Colonic mucosa (tissue), 4 donors: ENCODE measurements at regions not wholly inside any gene's neighbourhood (a gene's known extent, or its start where the extent isn't known, plus 50 kb on each side); places are given as distances from the start of the nearest gene placed in this dataset.

Experiments
- DNase-seq: peaks from one replicate; pipeline ENCODE4 v3.0.0-alpha.2; 2020
- H3K27ac ChIP-seq: fragments of 200-600 bp; one replicate; pipeline ENCODE4 v1.8.0; 2021
- H3K27me3 ChIP-seq: fragments of 200-600 bp; one replicate; pipeline ENCODE4 v1.8.0; 2021
- H3K36me3 ChIP-seq: fragments of 200-600 bp; one replicate; pipeline ENCODE4 v1.8.0; 2021
- H3K4me1 ChIP-seq: fragments of 200-600 bp; one replicate; pipeline ENCODE4 v1.8.0; 2021; ENCODE audit warnings: mild to moderate bottlenecking
- H3K4me3 ChIP-seq: fragments of 200-600 bp; one replicate; pipeline ENCODE4 v1.8.0; 2021
- H3K9ac ChIP-seq, 2 donors: one replicate each; pipeline ENCODE4 v1.7.0; 2013; ENCODE audit warnings: control low read depth in 2 of 2, low read depth in 2 of 2, low read length in 2 of 2
- H3K9me3 ChIP-seq: fragments of 200-600 bp; one replicate; pipeline ENCODE4 v1.8.0; 2021
- intact Hi-C: fragments of 100-400 bp; cut with DNase I; formaldehyde crosslinking; loops from one replicate; pipeline ENCODE4 v1.14.1; 2022
- TF ChIP-seq, protein P1 (sequence below): fragments of 200-600 bp; IDR thresholded peaks from one replicate; pipeline ENCODE4 v1.8.0; 2022; ENCODE audit warnings: antibody characterized with exemption, mild to moderate bottlenecking
- donor health status: healthy.
- donor health status: DM: no; HTN: no; CAD: no.
- donor health status: DM: no; HTN: no; CAD: no.

- Histone ChIP-seq H3K27me3 (no peaks in the 10 kb centered on the region), H3K4me3 (no peak overlapping the region), H3K4me1 (no peaks in the 10 kb centered on the region), H3K27ac (no peak overlapping the region), H3K9ac (no peak overlapping the region), H3K9me3 (no peaks in the 10 kb centered on the region), H3K36me3 (no peaks in the 10 kb centered on the region)
- no peak for DNase-seq
- intact Hi-C loops = no loop called here
- TF ChIP-seq, protein P1, sequence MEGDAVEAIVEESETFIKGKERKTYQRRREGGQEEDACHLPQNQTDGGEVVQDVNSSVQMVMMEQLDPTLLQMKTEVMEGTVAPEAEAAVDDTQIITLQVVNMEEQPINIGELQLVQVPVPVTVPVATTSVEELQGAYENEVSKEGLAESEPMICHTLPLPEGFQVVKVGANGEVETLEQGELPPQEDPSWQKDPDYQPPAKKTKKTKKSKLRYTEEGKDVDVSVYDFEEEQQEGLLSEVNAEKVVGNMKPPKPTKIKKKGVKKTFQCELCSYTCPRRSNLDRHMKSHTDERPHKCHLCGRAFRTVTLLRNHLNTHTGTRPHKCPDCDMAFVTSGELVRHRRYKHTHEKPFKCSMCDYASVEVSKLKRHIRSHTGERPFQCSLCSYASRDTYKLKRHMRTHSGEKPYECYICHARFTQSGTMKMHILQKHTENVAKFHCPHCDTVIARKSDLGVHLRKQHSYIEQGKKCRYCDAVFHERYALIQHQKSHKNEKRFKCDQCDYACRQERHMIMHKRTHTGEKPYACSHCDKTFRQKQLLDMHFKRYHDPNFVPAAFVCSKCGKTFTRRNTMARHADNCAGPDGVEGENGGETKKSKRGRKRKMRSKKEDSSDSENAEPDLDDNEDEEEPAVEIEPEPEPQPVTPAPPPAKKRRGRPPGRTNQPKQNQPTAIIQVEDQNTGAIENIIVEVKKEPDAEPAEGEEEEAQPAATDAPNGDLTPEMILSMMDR = no peak
These were observed 1312.9 kb downstream of the FAM181B start for GRCh38 chr11:81420668-81421250.

- TF ChIP-seq, protein P1 = no peak
- H3K4me1 ChIP-seq = no peaks in the 10 kb centered on the region
- no peak overlapping the region for H3K9ac ChIP-seq
- H3K27me3 ChIP-seq = no peaks in the 10 kb centered on the region
- no peak overlapping the region for H3K27ac ChIP-seq
- H3K4me3 ChIP-seq = no peak overlapping the region
- H3K9me3 ChIP-seq = no peaks in the 10 kb centered on the region
- intact Hi-C loops = no loop called here
- DNase-seq = no peak
- H3K36me3 ChIP-seq = no peaks in the 10 kb centered on the region
These were observed 1336.3 kb downstream of the FAM181B start for GRCh38 chr11:81397316-81397715.

DNA sequence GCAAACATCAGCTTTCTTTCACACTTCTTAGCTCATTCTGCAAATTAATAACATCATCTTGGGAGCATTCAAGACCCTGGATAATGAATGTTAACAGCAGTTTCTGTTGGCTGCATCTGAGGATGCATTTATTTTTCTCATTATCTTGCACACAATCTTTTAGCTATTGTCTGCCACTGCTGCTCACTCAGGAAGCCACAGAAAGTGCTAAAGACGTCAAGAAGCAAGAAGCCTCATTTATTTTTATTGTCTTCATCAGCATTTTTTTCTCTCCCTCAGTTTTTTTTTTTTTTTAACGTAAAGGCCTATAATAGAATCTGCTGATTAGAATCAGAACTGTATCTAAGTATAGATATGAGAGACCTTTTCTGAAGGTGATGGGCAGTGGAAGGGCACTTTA is 1339.4 kb downstream of the FAM181B start:
- Histone ChIP-seq H3K36me3 (no peaks in the 10 kb centered on the region), H3K9ac (no peak overlapping the region), H3K27ac (no peak overlapping the region), H3K4me1 (no peaks in the 10 kb centered on the region), H3K9me3 (no peaks in the 10 kb centered on the region), H3K27me3 (no peaks in the 10 kb centered on the region), H3K4me3 (no peak overlapping the region)
- intact Hi-C loops = no loop called here
- DNase-seq = no peak
- TF ChIP-seq, protein P1 = no peak

DNA sequence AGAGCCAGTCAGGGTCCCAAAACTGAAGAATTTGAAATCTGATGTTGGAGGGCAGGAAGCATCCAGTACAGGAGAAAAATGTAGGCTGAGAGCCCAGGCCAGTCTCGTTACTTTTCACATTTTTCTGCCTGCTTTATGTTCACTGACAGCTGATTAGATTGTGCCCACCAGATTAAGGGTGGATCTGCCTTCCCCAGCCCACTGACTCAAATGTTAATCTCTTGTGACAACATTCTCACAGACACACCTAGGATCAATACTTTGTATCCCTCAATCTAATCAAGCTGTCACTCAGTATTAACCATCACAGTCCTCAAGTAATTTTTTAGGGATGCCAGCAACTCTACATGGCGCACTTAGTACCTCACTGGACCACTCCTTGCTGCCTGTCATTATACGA is 1345.3 kb downstream of the FAM181B start:
- TF ChIP-seq, protein P1 = no peak
- no peak overlapping the region for H3K4me3 ChIP-seq
- DNase-seq = no peak
- no peaks in the 10 kb centered on the region for H3K9me3 ChIP-seq
- no peaks in the 10 kb centered on the region for H3K4me1 ChIP-seq
- H3K9ac ChIP-seq = no peak overlapping the region
- no peaks in the 10 kb centered on the region for H3K27me3 ChIP-seq
- no peak overlapping the region for H3K27ac ChIP-seq
- no peaks in the 10 kb centered on the region for H3K36me3 ChIP-seq
- intact Hi-C loops = no loop called here

- H3K4me1 ChIP-seq = no peaks in the 10 kb centered on the region
- intact Hi-C loops = no loop called here
- no peaks in the 10 kb centered on the region for H3K9me3 ChIP-seq
- no peak for DNase-seq
- H3K27me3 ChIP-seq = no peaks in the 10 kb centered on the region
- no peak overlapping the region for H3K9ac ChIP-seq
- H3K4me3 ChIP-seq = no peak overlapping the region
- H3K36me3 ChIP-seq = no peaks in the 10 kb centered on the region
- TF ChIP-seq, protein P1 = no peak
- H3K27ac ChIP-seq = no peak overlapping the region
These were observed 1353.3 kb downstream of the FAM181B start for GRCh38 chr11:81380395-81380794.
